Panc1 (cell line): ENCODE measurements at regions not wholly inside any gene's neighbourhood (a gene's known extent, or its start where the extent isn't known, plus 50 kb on each side); places are given as distances from the start of the nearest gene placed in this dataset.

Experiments
- ATAC-seq: fragments of 200-7000 bp; cut with Tn5 transposase; 2 replicates; pipeline ENCODE4 v1.9.1; 2020; ENCODE audit warnings: mild to moderate bottlenecking, moderate library complexity
- BruUV-seq: library from RNA; stranded (reverse); fragments of 400-500 nt; replicated peaks from 2 replicates; lab custom pipeline; 2021; lab: Mats Ljungman, UMichigan
- CTCF ChIA-PET: fragments of 300-600 bp; sonication (Branson Sonifier 250); formaldehyde crosslinking; loops from one replicate; lab custom pipeline; 2022; ENCODE audit warnings: antibody characterized with exemption; lab: Charles Lee
- POLR2A ChIA-PET: fragments of 300-600 bp; sonication (Branson Sonifier 250); formaldehyde crosslinking; loops from one replicate; lab custom pipeline; 2022; ENCODE audit warnings: antibody characterized with exemption; lab: Charles Lee
- DNase-seq: peaks from one replicate; pipeline ENCODE4 v3.0.0-alpha.2; 2010; ENCODE audit warnings: low read depth, low spot score
- H3K27ac ChIP-seq: 2 replicates; pipeline ENCODE4 v1.5.1; 2011; ENCODE audit warnings: mild to moderate bottlenecking, low read length, inconsistent platforms
- H3K27me3 ChIP-seq: fragments of 200-500 bp; sonication (Bioruptor generic); 2 replicates; pipeline ENCODE4 v1.6.0; 2014; ENCODE audit warnings: low read length, inconsistent platforms; ENCODE audit not compliant: control insufficient read depth, insufficient read depth
- H3K36me3 ChIP-seq: fragments of 200-500 bp; sonication (Bioruptor generic); 2 replicates; pipeline ENCODE4 v1.5.1; 2014; ENCODE audit warnings: inconsistent platforms, mild to moderate bottlenecking, low read length, moderate library complexity; ENCODE audit not compliant: control insufficient read depth, insufficient read depth
- H3K4me1 ChIP-seq: 2 replicates; pipeline ENCODE4 v1.5.1; 2011; ENCODE audit warnings: inconsistent platforms, mild to moderate bottlenecking, low read length, moderate library complexity; ENCODE audit not compliant: control insufficient read depth, insufficient read depth
- H3K4me3 ChIP-seq, 2 experiments: 2 replicates each; pipeline ENCODE4 v1.5.1; 2011 to 2012; ENCODE audit warnings: low read depth in 2 of 2, low read length in 2 of 2, mild to moderate bottlenecking in 2 of 2, inconsistent platforms in 1 of 2, moderate library complexity in 1 of 2
- H3K9me3 ChIP-seq: fragments of 200-500 bp; sonication (Bioruptor generic); 2 replicates; pipeline ENCODE4 v1.5.1; 2014; ENCODE audit warnings: low read depth, mild to moderate bottlenecking, inconsistent platforms, low read length, moderate library complexity; ENCODE audit not compliant: control insufficient read depth, insufficient read depth
- POLR2AphosphoS5 ChIP-seq: IDR thresholded peaks from 2 replicates; pipeline ENCODE4 v1.6.1; 2012; ENCODE audit warnings: mild to moderate bottlenecking, low read depth, low read length, moderate library complexity
- SIN3A ChIP-seq: IDR thresholded peaks from 2 replicates; pipeline ENCODE4 v1.6.1; 2012; ENCODE audit warnings: low read depth, mild to moderate bottlenecking, low read length, moderate library complexity, borderline replicate concordance; ENCODE audit not compliant: insufficient read depth
- TCF7L2 ChIP-seq: IDR thresholded peaks from 2 replicates; pipeline ENCODE4 v1.6.1; 2011; ENCODE audit warnings: mild to moderate bottlenecking, low read depth, low read length, inconsistent platforms
- in situ Hi-C: cut with HindIII; loops from 2 replicates; pipeline ENCODE4 v1.10.0; 2016; ENCODE audit warnings: low sequenced_read_pairs, low pct_unique_long_range_greater_than_20kb
- intact Hi-C: fragments of 100-400 bp; cut with micrococcal nuclease; formaldehyde crosslinking; loops from one replicate; pipeline ENCODE4 v1.10.0; 2022; ENCODE audit not compliant: unreplicated experiment
- TF ChIP-seq, protein P1 (sequence below), 2 experiments: IDR thresholded peaks; 2 replicates each; pipeline ENCODE4 v1.6.1; 2011 to 2012; ENCODE audit warnings: low read depth in 2 of 2, control low read depth in 1 of 2, low read length in 1 of 2, mild to moderate bottlenecking in 1 of 2, moderate library complexity in 1 of 2; ENCODE audit not compliant: insufficient read depth in 1 of 2
- TF ChIP-seq, protein P2 (sequence below): fragments of 450-650 bp; IDR thresholded peaks from 2 replicates; pipeline ENCODE4 v1.5.1; 2017; ENCODE audit warnings: mild to moderate bottlenecking

DNA sequence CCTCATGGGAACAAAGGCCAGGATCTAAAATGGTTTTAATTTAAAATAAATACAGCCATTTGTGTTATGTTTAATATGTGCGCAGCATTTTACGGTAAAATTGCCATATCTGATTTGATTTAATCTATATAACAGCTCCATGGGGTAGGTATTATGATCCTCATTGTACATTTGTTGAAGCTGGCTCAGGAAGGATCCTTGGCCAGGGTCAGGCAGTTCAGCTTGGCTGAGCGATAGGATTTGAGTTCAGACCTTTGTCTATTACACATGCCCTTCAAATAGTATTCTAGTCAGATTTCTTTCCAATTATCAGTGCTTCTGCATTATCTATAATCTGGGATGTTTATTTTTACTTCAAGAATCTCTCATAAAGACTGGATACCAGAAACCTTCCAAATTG, 950.4 kb upstream of the EEF2KMT start:
- Histone ChIP-seq H3K9me3 (no peaks in the 10 kb centered on the region), H3K4me1 (no peaks in the 10 kb centered on the region), H3K27ac (no peak overlapping the region), H3K27me3 (no peaks in the 10 kb centered on the region; the same call in 1 of the 2 replicates), H3K36me3 (no peaks in the 10 kb centered on the region), H3K4me3 (no peak overlapping the region)
- CTCF ChIA-PET, result no interaction called here
- no peak for TF ChIP-seq TCF7L2
- TF ChIP-seq, protein P1, sequence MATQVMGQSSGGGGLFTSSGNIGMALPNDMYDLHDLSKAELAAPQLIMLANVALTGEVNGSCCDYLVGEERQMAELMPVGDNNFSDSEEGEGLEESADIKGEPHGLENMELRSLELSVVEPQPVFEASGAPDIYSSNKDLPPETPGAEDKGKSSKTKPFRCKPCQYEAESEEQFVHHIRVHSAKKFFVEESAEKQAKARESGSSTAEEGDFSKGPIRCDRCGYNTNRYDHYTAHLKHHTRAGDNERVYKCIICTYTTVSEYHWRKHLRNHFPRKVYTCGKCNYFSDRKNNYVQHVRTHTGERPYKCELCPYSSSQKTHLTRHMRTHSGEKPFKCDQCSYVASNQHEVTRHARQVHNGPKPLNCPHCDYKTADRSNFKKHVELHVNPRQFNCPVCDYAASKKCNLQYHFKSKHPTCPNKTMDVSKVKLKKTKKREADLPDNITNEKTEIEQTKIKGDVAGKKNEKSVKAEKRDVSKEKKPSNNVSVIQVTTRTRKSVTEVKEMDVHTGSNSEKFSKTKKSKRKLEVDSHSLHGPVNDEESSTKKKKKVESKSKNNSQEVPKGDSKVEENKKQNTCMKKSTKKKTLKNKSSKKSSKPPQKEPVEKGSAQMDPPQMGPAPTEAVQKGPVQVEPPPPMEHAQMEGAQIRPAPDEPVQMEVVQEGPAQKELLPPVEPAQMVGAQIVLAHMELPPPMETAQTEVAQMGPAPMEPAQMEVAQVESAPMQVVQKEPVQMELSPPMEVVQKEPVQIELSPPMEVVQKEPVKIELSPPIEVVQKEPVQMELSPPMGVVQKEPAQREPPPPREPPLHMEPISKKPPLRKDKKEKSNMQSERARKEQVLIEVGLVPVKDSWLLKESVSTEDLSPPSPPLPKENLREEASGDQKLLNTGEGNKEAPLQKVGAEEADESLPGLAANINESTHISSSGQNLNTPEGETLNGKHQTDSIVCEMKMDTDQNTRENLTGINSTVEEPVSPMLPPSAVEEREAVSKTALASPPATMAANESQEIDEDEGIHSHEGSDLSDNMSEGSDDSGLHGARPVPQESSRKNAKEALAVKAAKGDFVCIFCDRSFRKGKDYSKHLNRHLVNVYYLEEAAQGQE (IDR thresholded peaks at IDR 0.05; ENCODE audit: insufficient read depth in 1 of 2, low read depth in 2 of 2, low read length in 1 of 2), result no peak
- no peak for TF ChIP-seq SIN3A
- in situ Hi-C loops (no loop called here), intact Hi-C loops (no loop called here)
- ATAC-seq (no peak), DNase-seq (no peak)
- no TSS peak for BruUV-seq
- POLR2A ChIA-PET, result no interaction called here

DNA sequence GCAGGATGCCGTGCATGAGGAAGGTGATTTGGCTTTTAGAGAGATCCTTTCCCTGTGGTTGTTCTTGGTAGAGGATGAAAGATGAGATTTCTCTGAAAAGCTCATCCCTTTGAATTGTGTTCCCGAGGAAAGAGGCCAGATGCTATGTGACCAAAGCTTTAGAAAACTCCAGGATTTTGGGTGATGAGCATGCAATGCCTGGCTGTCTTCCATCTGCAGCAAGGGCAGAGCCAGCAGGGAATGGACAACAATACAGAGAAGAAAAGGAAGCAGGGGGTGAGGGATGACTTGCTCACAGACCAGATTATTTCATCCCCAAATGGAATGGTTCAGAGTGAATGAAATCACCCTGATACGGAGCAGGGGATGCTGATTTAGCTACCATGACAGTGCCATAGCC, 949.7 kb upstream of the EEF2KMT start:
- in situ Hi-C loops, result no loop called here
- POLR2A ChIA-PET, result no interaction called here
- Histone ChIP-seq H3K27me3 (no peaks in the 10 kb centered on the region; the same call in 1 of the 2 replicates), H3K4me1 (no peaks in the 10 kb centered on the region), H3K36me3 (no peaks in the 10 kb centered on the region), H3K27ac (no peak overlapping the region), H3K9me3 (no peaks in the 10 kb centered on the region), H3K4me3 (no peak overlapping the region)
- TF ChIP-seq, protein P2, sequence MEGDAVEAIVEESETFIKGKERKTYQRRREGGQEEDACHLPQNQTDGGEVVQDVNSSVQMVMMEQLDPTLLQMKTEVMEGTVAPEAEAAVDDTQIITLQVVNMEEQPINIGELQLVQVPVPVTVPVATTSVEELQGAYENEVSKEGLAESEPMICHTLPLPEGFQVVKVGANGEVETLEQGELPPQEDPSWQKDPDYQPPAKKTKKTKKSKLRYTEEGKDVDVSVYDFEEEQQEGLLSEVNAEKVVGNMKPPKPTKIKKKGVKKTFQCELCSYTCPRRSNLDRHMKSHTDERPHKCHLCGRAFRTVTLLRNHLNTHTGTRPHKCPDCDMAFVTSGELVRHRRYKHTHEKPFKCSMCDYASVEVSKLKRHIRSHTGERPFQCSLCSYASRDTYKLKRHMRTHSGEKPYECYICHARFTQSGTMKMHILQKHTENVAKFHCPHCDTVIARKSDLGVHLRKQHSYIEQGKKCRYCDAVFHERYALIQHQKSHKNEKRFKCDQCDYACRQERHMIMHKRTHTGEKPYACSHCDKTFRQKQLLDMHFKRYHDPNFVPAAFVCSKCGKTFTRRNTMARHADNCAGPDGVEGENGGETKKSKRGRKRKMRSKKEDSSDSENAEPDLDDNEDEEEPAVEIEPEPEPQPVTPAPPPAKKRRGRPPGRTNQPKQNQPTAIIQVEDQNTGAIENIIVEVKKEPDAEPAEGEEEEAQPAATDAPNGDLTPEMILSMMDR, result no peak
- BruUV-seq, result no TSS peak
- ATAC-seq, result no peak
- intact Hi-C loops, result no loop called here
- no peak for DNase-seq
- CTCF ChIA-PET, result no interaction called here

DNA sequence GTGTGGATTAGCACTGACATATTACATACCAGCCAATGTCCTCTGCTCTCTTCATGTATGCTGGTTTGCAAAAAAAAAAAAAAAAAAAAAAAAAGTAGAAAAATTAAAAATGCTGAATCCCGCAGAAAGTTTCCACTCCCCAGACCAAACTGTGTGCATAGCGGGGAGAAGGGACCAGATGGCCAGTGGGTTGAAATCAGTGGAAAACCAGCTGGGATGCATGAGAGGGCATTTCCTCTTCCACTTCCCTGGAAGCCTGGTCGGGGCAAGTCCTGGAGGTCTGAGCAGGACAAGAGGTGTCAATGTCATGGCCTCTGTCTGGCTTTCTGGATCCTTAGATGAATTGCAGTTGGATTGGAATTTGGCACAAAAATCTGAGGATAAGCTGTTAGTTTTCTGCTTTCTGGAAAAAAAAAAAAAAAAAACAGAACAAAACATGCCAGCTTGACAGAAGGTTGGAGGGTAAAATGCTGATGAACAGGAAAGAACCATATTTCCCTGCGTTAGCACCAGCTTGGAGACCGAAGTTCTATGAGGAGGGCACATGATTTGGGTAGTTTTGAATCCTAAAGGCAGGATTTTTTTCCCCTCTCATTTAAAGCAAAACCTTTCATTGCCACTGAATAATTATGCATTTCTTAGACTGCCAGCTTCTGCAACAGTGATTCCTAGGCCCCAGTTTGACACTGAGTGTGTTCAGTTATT, 941.5 kb upstream of the EEF2KMT start:
- POLR2A ChIA-PET, result interaction anchor here (0.6 to 0.7 kb wide), 2 partner anchors 496 to 566 kb away, joined by 6 to 8 read pairs; no protein-coding TSS in a partner anchor
- no TSS peak for BruUV-seq
- Histone ChIP-seq H3K36me3 (no peaks in the 10 kb centered on the region), H3K9me3 (no peaks in the 10 kb centered on the region), H3K27me3 (no peaks in the 10 kb centered on the region; the same call in 1 of the 2 replicates), H3K4me1 (no peaks in the 10 kb centered on the region), H3K27ac (no peak overlapping the region), H3K4me3 (no peak overlapping the region)
- CTCF ChIA-PET, result interaction anchor here (0.7 kb wide), 1 partner anchor 385 kb away, joined by 6 read pairs; no protein-coding TSS in a partner anchor
- intact Hi-C loops, result no loop called here
- in situ Hi-C loops, result no loop called here
- no peak for DNase-seq
- no peak for ATAC-seq
- TF ChIP-seq, protein P1 (IDR thresholded peaks at IDR 0.05; ENCODE audit: insufficient read depth in 1 of 2, low read depth in 2 of 2, low read length in 1 of 2), result no peak
- no peak for TF ChIP-seq POLR2AphosphoS5
- TF ChIP-seq, protein P2, result no peak
- no peak for TF ChIP-seq SIN3A
- no peak for TF ChIP-seq TCF7L2
